ENCODE measurements at regions not wholly inside any gene's neighbourhood (a gene's known extent, or its start where the extent isn't known, plus 50 kb on each side); places are given as distances from the start of the nearest gene placed in this dataset.

DNA sequence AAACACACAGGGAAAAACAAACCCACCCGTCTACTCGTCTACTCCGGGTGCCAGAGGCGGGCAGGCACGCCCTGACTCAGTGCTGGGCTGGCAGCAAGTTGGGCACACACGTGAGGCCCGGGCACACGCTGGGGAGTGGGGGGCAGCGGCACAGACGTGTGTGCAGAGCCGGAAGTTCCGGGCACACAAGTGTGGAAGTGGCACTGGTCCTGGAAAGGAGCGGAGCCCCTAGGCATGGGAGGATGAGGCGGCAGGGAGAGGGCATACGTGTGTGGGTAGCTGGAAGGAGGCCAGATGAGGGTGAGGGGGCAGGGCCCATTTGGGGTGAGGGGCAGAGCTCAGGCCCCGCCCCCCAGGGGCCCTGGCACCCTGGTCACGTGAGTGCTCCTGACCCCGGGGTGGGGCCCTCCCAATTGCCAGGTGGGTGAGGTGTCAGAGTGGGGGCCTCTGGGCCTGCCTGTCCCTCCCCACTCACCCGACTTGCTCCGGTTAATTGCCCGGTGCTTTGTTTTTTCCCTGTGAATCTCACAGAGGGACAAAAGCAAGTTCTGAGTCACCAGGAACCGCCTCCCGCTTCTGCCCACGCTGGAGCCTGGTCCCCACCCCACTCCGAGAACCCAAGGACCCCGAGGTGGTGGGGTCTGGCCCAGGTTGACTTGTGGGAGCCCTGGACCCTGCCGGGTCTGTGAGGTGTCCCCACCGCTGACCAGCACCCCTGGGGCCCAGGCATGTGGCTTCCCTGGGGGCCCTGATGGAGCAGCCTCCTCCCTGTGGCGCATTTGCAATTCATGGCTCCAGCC is 104.8 kb upstream of the CASZ1 start:
- no peaks in the 10 kb centered on the region for H3K79me2 ChIP-seq (ENCODE audit: insufficient read depth, low read depth, low read length)
- intact Hi-C loops (cut with micrococcal nuclease; ENCODE audit: unreplicated experiment), result no loop called here
- TF ChIP-seq EZH2phosphoT487 (IDR thresholded peaks at IDR 0.05; ENCODE audit: borderline replicate concordance, low read depth, low read length), result no peak
- TF ChIP-seq, protein P1, sequence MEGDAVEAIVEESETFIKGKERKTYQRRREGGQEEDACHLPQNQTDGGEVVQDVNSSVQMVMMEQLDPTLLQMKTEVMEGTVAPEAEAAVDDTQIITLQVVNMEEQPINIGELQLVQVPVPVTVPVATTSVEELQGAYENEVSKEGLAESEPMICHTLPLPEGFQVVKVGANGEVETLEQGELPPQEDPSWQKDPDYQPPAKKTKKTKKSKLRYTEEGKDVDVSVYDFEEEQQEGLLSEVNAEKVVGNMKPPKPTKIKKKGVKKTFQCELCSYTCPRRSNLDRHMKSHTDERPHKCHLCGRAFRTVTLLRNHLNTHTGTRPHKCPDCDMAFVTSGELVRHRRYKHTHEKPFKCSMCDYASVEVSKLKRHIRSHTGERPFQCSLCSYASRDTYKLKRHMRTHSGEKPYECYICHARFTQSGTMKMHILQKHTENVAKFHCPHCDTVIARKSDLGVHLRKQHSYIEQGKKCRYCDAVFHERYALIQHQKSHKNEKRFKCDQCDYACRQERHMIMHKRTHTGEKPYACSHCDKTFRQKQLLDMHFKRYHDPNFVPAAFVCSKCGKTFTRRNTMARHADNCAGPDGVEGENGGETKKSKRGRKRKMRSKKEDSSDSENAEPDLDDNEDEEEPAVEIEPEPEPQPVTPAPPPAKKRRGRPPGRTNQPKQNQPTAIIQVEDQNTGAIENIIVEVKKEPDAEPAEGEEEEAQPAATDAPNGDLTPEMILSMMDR (conservative IDR thresholded peaks at IDR 0.05; ENCODE audit: low read length), result no peak
- no peaks in the 10 kb centered on the region for H3K9me3 ChIP-seq (ENCODE audit: low read length)
- no peak overlapping the region for H3K4me2 ChIP-seq (ENCODE audit: low read length)
- H3K9me2 ChIP-seq (ENCODE audit: insufficient read depth, low read length), result no peaks in the 10 kb centered on the region
- H2AFZ ChIP-seq (ENCODE audit: low read length), result no peak overlapping the region
- no peak overlapping the region for H3K4me3 ChIP-seq (ENCODE audit: low read depth, low read length, poor library complexity, severe bottlenecking)
- H4K20me1 ChIP-seq (ENCODE audit: insufficient read depth, low read length), result no peaks in the 10 kb centered on the region
- CTCF ChIA-PET (ENCODE audit: unreplicated experiment), result no interaction called here
- H3K27ac ChIP-seq (ENCODE audit: low read depth, low read length, poor library complexity, severe bottlenecking), result no peak overlapping the region
- POLR2A ChIA-PET, result interaction anchor here (0.5 kb wide), 1 partner anchor 30 kb away, joined by 4 read pairs; no protein-coding TSS in a partner anchor
- no TSS peak for BruUV-seq (replicated peaks)
- no peak for DNase-seq (ENCODE audit: low spot score)
- no peaks in the 10 kb centered on the region for H3K36me3 ChIP-seq (ENCODE audit: insufficient read depth, low read length)
- H3K4me1 ChIP-seq (ENCODE audit: insufficient read depth, low read length, poor library complexity, severe bottlenecking), result peaks cover 4% of the 10 kb centered on the region

DNA sequence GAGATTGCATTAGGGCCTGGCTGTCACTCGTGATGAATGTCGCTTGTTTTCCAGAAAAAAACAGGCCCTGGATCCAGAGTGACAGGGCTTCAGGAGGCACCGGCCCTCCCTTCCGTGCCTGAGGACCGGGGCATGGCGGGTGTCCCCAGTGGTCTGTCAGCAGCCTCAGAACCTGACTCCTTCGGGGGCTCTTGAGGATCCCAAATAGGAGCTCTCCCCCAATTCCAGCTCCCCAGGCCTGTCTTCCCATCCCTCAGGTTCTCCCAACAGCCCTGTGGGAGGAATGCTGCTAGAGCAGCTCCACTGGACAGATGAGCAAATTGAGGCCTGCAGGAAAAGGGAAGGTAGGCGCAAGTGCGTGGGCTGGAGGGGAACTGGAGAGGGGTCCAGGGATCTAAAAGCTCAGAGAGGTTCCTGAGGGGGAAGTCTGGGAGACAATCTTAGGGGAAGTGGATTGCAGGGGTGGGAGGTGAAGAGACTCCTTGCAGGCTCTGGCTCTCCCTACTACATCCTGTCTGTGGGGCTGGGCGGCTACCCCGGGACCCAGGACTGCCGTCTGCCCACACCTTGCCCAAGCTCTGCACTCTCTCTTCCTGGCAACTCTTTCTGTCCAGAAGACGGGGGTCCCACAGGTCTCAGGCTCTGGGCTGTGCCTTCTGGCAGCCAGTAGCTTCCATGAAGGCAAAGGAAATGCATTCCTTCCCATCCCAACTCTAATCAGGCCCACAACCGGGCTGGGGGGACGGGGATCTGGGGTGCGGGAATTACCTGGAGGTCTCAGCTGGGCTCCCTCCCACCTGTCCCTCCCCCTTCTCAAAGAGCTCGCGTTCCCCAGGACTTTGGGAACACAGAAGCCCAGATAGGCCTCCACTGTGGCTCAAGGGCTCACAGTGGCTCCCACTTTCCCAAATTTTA is 105.7 kb upstream of the CASZ1 start:
- no TSS peak for BruUV-seq (replicated peaks)
- H3K4me2 ChIP-seq (ENCODE audit: low read length), result no peak overlapping the region
- intact Hi-C loops (cut with micrococcal nuclease; ENCODE audit: unreplicated experiment), result no loop called here

More for the DNA sequence above, 105.7 kb upstream of the CASZ1 start:
- no peak overlapping the region for H2AFZ ChIP-seq (ENCODE audit: low read length)
- H3K4me1 ChIP-seq (ENCODE audit: insufficient read depth, low read length, poor library complexity, severe bottlenecking), result peaks cover 4% of the 10 kb centered on the region
- TF ChIP-seq, protein P1 (conservative IDR thresholded peaks at IDR 0.05; ENCODE audit: low read length), result no peak
- TF ChIP-seq EZH2phosphoT487 (IDR thresholded peaks at IDR 0.05; ENCODE audit: borderline replicate concordance, low read depth, low read length), result no peak
- H3K36me3 ChIP-seq (ENCODE audit: insufficient read depth, low read length), result no peaks in the 10 kb centered on the region
- CTCF ChIA-PET (ENCODE audit: unreplicated experiment), result no interaction called here
- H4K20me1 ChIP-seq (ENCODE audit: insufficient read depth, low read length), result no peaks in the 10 kb centered on the region
- H3K9me3 ChIP-seq (ENCODE audit: low read length), result no peaks in the 10 kb centered on the region
- H3K27ac ChIP-seq (ENCODE audit: low read depth, low read length, poor library complexity, severe bottlenecking), result no peak overlapping the region
- POLR2A ChIA-PET, result interaction anchor here (0.6 kb wide), 1 partner anchor 497 kb away, joined by 4 read pairs; no protein-coding TSS in a partner anchor
- H3K9me2 ChIP-seq (ENCODE audit: insufficient read depth, low read length), result no peaks in the 10 kb centered on the region
- no peaks in the 10 kb centered on the region for H3K79me2 ChIP-seq (ENCODE audit: insufficient read depth, low read depth, low read length)
- no peak overlapping the region for H3K4me3 ChIP-seq (ENCODE audit: low read depth, low read length, poor library complexity, severe bottlenecking)
- no peak for DNase-seq (ENCODE audit: low spot score)

Measured in OCI-LY7 (cell line).